ENCODE measurements at regions not wholly inside any gene's neighbourhood (a gene's known extent, or its start where the extent isn't known, plus 50 kb on each side); places are given as distances from the start of the nearest gene placed in this dataset.
"Not testable (repeated sequence)": the region's sequence is repeated elsewhere in the genome, so short reads cannot be mapped to it uniquely, and the experiment has no call there.

DNA sequence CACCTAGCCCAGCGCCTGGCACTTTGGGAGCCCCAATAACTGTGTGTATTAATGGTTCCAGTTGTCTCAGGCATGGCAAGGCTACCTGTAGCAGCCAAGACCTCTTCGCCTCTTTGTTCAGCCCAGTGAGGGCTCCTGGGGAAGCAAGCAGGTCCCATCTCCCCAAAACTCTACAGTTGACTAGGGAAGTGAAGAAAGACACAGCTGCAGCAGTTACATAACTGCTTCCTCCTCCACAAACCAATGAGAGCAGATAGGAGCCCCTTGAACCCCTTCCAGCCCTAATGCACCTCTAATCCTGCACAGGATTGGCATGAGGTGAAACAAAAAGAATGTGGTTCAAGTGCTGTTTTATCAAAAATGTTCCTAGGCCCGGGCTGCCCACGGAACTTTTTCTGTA, 100.5 kb downstream of the SYF2 start:
- DNase-seq = peak in 3 of 4 experiments; percentile 46 to 67 (median 46)

DNA sequence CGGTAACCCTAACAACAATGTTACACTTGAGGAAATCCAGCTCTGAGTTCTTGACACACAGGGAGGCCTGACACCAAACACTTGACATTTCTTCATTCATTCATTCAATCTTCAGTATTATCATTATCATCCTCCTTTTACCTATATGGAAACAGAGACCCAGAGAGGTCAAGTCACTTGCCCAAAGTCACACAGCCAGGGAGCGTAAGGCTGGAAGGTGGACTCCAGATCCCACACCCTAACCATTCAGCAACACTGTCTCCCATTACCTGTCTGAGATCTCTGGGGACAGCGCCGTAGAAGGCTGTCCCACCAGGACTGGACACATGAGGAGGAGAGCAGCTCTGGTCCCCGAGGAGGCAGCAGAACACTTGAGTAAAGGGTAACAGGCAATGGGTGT, 101.4 kb downstream of the SYF2 start:
- DNase-seq = no peak

DNA sequence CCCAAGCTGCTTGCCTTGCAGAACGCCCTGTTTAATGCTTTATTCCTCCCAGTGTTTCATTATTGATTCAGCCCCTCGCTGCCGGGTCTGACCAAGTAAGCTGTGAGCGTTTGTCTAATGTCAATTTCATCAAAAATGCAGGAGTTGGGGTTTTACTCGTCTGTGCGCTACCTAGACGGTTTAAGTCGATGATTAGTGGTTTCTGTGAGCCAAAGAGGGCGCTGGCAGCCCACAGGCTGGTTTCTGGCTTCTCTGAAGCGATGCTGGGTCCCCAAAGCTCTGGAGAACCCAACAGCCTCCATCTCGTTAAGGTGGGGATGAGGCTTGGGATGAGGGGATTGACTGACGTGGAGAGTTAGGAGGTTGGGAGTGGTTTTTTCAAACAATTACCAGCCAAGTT, 102.9 kb downstream of the SYF2 start:
- DNase-seq = no peak

DNA sequence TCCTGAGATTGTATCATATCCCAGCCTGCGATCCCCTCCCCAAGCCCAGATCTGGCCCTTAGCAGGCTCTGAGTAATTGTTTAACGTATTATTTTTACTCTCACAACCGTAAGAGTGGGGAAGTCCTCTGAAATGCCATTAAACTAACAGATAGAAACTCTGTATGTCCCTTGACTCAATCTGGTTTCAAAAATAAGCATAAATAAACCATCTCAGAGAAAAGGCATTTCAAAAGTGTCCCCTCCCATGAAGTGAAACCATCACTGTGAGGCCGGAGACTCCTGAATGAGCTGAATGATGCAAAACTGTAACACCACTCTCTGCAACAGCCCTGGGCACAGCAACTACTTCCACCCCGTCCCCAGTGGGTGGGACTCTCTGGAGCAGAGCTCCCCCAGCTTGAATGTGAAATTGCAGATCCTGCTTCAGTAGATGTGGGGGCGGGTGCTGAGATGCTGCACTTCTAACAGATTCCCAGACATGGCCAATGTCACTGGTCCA, 104.1 kb downstream of the SYF2 start:
- DNase-seq = peak in 3 of 4 experiments; percentile 55 to 70 (median 65)

DNA sequence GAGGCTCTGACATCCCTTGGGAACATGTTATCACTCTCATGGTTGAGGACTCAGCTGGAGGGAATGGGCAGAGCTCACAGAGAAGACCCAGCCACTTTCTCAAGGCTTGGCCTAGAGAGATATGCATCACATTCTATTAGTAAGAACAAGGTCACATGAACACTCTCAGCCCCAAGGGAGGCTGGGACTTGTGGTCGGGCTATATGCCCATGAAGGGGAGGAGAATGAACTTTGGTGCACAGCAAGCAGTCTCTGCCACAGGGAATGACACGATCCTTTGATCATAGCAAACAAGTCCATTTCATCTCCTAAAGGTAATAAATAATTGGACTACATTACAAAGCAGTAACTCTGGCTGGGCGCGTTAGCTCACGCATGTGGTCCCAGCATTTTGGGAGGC, 105.7 kb downstream of the SYF2 start:
- no peak for DNase-seq

DNA sequence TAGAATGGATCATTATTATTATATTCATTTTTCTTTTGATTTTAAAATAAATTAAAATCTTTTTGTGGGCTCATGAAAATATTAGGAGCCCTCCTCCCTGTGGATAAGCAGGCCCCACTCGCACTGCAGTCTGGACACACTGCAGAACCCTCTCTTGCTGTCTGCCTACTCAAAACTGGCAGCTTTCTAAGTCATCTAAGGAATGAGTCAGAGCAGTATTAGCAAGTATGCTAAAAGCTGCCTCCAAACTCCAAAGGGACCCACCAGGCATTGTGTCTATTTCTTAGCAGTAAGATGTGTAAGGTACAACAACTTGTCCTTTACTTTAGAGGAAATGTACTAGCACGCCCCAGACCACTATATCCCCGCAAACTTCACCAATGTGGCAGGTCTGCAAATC, 108.8 kb downstream of the SYF2 start:
- peak in 3 of 4 experiments; percentile 40 to 49 (median 46) for DNase-seq

DNA sequence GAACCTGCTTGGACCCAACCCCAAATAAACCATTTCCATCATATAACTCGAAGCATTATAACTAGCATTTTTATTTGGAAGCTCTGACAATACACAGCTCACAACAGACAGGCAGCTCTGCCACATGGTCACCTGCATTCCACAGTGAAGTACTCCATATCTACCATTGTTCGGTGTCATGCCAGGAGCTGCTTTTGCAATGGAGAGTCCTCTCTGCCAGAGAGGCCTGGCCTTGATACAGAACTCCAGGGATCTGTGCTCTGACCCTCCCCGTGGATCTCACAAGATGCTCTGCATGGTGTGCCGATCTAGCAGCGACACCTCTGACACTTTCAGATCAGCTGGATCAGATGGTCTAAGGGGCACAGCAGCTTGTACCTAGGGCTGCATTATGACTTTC, 109.6 kb downstream of the SYF2 start:
- no peak for DNase-seq

DNA sequence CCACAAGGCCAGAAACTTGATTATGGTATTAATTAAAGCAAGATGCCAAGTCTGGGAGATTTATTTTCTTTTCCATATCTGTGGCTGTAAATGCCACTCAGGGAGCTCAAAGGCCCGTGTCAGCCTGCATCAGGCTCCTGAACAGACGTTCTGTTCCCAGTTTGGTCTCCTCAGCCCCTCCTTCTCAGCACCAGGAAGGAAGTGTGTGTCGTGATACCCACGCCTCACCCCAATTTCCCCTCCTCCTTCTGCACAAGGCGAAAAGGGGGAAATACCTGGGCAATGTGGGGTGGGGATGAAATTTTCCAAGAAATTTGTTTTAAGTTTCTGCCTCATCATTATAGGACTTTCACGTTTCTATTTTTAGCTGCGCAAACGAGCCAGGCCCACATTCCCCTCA, 112.0 kb downstream of the SYF2 start:
- peak in 3 of 4 experiments; percentile 49 to 61 (median 55) for DNase-seq

DNA sequence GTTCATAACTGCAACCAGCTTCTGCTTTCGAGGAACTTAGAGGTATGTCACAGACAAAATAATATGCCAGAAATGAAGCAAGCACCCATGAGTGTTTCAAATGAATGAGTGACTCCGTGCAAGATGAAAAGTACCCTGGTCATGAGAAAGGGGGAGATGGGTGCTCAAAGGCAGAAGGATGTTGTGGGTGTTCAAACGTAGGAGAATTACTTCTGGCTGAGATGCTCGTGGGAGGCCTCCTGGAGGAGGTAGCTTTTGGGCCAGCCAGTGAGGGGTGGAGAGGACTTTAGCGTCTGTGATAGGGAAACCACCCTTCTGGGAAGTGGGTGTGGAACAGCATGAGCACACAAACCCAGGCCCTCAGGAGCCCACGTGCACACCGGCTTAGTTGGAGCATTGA, 113.8 kb downstream of the SYF2 start:
- DNase-seq = peak; percentile 66 to 88 (median 80)

DNA sequence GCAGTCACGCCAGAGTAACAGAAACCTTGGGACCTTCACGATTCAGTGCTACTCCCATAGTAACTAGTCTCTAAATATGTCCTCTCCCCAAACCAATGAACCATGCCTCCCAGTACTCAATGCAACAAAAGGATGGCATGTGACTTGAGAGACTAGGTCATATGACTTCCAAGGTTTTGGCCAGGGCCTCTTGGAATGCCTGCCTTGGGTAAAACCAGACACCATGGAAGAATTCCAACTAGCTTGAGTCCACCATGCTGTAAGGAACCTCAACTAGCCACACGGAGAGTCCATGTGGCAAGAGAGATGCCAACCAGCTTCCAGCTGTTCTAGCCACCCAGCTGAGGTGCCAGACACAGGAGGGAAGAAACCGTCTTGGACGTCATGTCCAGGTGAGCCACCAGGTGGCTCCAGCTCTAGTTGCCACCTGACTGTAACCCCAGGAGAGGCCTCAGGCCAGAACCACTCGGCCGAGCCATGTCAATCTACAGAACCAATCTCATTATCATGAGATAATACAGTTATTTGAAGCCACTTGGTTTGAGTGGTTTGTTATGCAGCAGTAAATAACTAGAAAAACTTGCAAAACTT, 115.0 kb downstream of the SYF2 start:
- DNase-seq = no peak

DNA sequence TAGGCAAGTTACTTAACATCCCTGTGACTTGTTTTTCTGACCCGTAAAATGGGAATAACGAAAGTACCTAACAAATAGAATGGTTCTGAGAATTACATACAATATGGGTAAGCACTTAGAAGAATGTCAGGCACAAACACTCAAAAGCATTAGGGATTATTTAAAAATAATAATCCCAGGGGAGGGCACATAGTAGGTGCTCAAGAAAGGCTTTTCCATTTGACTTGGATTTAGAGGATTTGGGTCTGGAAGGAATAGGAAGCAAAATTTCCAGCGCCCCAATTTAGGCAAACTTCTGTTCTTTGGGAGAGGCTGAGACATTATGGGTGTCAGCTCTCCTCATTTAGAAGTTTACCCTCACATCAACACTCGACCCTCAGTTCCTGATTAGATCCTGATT, 115.5 kb downstream of the SYF2 start:
- DNase-seq = no peak

DNA sequence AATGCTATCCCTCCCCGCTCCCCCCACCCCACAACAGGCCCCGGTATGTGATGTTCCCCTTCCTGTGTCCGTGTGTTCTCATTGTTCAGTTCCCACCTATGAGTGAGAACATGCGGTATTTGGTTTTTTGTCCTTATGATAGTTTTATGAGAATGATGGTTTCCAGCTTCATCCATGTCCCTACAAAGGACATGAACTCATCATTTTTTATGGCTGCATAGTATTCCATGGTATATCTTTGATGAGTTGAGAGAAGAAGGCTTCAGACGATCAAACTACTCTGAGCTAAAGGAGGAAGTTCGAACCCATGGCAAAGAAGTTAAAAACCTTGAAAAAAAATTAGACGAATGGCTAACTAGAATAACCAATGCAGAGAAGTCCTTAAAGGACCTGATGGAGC, 116.2 kb downstream of the SYF2 start:
- DNase-seq = not testable (repeated sequence)

DNA sequence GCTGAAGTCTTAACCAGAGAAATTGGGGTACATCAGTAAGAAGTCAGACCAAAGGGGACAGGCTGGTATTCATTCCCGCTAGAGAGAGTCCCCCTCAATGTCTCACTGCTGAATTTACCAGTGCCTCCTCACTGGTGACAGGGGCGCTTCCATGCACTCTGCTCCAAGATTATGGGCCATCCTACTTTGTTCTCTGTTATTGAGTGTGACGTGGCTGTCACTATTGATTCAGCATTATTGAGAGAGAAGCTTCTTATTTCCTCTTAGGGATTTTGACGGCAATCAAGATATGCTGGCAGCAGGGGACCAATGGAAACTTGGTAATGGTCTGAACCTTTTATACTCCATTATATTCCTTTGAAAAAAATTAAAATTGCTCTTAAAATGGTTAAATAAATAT, 118.6 kb downstream of the SYF2 start:
- no peak for DNase-seq

DNA sequence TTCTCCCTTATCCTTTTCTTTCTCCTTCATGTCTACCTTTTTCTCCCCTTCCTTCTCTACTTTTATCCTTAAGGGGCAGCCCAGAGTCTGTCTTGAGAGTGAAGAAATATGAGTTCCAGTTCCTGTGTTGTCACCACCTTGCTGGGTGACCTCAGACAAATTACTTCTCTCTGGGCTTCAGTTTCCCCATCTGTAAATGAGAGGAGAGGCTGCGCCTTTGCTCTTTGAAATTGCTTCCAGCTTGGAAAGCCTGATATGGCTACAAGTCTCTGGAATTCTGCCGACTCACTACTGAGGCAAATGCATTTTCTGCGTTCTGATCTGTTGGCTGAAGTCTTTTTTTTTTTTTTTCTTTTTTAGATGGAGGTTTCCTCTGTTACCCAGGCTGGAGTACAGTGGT, 119.2 kb downstream of the SYF2 start:
- DNase-seq = peak; percentile 33 to 65 (median 58)

DNA sequence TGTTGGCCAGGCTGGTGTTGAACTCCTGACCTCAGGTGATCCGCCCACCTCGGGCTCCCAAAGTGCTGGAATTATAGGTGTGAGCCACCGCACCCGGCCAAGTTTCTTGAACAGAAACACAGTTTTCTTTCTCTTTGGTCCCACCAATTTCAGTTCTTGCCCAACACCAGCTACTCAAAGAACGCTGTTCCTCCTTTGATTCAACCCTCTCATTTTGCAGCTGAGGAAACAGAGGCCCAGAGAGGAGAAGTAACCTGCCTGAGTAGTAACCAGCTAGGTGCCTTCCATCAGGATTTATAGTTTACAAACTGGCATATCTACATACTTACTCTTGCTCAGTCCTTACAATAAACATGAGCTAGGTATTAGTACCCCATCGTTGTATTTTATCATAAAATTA, 119.9 kb downstream of the SYF2 start:
- DNase-seq = no peak

DNA sequence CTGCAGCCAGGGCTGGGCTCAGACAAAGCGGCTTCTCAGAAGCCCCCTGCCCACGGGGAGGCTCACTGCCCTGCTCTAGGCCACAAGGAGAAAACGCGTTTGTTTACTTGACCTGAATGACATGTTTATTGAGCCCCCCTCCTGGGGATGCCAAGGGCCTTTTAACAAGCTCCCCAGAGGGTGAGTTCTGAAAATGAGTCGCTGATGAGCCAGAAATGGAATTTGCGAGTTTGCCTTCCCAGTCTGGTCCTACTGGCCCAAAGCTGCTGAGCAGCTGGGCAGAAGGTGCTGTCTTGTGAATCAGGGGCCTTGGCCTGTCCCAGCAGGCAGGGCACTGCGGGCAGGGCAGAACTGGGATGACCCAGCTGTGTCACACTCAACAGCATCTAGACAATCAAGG, 120.6 kb downstream of the SYF2 start:
- no peak for DNase-seq

DNA sequence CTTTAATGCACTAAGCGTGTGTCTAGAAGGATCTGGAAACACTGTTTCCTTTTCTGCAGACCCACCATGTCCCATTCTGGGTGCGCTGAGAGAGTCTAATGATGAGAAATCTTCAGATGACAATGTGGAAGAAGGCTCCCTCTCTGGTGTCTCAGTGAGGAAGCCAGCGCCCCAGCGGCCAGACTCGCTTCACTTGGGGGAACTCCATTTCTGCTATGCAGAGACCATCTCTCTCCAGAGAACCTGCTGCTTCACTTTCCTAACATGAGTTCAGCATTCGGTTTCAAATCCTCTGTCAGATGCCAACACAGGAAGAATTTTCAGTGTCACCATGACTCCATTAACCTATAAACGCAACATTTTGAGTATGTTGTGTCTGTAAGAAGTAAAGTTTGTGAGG, 121.8 kb downstream of the SYF2 start:
- peak; percentile 19 to 64 (median 50) for DNase-seq

DNA sequence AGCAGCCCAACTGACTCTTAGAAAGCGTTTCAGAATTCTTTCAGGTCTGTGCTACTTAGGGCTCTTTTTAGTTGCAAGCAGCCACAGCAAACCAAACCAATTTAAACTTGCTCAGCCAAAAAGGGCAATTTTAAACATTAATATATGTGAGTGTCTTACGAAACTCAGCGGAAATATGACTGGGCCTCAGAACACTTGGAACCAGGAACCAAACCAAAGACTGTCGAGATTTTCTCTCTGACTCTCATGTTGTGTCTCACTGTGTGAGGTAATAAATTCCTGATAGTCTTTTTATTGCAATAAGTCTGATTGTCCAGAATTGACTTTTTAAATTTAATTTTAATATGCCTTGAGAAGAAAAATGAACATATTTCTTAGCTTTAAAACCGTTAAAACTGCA, 122.3 kb downstream of the SYF2 start:
- peak; percentile 47 to 75 (median 60) for DNase-seq

DNA sequence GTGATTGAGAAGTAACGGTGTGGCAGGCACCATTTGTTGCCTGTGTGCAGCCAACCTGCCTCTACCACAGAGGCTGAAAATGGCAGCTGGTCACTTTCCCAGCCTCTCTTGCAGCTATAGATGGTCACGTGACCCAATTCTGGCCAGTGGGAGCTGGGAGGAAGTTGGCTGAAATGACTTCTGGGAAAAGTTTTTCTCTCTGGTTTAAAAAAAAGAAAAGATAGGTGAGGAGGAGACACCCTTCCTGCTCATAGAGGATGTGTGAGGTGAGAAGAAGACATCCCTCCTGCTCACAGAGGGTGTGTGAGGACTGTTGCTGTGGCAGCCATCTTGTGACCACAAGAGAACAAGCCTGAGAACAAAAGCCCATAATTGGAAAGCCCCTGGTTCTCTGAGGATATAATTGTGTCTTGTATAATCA, 122.8 kb downstream of the SYF2 start:
- DNase-seq = peak in 1 of 4 experiments; percentile 23

DNA sequence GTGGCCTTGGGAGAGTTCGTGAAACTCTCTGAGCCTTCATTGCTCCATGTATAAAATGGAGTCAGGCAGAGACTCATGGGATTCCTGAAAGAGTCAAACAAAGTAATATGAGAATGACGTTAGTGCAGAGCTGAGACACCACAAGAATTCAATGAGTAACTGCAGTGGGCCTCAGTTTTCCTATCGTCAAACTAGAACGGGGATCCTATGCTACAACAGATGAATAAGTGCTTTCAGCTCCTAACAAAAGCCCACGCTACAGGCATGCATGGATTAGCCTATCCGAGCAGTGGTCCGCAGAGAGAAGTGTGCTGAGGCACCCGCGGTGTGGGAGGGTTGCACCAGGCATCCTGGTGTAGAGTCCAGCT, 124.7 kb downstream of the SYF2 start:
- DNase-seq = no peak

DNA sequence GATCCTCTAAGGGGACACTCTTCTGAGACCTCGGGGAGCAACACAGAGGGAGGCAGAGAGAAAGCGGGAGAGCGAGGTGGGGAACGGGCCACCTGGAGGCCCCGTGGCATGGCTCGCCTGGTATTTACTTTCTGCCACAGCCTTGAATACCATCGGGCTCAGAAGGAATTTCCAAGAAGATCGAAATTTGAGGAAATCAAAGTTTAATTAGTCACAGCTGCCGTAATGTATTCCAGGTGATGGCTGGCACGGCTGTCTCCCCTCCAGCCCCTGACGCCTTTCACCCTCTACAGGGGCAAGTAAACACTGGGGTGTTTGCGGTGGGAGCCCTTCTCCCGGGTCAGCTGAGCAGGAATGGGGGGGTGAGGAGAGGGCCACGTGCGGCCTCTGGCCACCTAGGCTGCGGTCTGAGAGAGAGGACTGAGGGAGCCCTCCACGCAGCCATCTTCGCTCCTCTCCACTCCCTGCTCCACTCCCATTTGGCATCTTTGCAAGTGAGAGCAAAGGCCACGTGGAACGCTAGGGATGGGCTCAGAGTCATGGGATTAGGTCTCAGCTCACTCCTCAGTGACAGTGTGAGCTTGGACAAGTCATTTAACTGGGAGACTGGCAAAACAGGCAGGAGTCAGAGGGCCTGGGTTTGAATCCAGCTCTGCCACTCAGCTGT, 125.2 kb downstream of the SYF2 start:
- no peak for DNase-seq

DNA sequence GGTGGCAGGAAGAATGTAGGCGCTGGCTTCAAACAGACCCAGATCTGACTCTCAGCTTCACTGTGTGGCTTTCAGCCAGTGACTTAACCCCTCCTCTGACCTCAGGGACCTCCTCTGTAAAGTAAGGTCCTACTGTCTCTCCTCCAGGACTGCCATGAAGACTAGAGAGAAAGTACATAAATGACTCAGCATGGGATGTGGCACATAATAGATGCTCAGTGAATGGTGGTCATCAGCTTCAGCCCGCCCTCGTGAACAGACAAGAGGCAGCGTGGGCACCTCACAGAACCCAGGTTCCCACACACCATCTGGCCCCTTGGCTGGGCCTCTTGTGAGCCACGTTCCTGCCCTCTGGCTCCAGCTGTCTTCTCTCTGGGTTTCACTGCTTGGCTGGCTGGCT, 126.0 kb downstream of the SYF2 start:
- DNase-seq = no peak

DNA sequence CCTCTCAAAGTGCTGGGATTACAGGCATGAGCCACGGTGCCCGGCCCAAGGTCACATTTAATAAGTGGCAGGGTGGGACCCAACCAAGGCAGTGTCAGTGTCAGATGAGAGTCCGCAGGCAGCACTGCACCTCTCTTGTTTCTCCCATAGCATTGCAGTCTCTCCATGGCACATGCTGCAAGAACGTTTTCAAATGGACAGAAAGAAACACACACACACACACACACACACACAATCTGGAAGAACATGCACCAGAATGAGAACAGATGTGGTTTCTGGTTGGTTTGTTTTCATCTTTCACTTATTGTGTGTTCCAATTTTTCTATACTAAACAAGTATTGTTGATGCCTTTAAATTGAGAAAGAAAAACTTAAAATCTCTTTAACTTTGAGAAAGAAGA, 126.5 kb downstream of the SYF2 start:
- no peak for DNase-seq

DNA sequence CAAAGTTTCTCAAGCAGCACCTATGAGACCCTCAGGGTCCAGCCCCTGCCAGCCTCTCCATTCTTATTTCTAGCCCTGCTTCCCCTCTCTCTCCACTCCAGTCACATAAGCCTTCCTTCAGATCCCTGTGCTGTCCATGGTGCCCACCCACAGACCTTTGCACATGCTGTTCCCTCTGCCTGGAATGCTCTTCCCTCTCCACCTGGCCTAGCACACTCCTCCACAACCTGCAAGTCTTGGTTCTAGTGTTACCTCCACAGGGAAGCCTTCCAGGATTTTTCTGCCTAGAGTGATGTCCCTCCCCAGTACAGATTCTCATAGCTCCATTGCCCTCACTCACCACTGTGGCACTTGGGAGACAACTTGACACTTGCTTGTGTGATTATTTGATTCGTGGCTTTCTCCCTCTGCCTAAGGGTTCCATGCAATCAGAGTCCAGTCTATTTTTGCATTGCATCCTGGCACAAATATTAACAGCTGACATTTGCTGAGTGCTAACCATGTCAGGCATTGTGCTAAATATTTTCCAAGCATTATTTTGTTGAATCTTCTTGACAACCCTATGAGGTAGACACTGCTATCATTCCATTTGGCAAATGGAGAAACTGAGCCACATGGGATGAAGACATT, 127.3 kb downstream of the SYF2 start:
- DNase-seq = no peak
